GM19239 (cell line): ENCODE measurements at regions not wholly inside any gene's neighbourhood (a gene's known extent, or its start where the extent isn't known, plus 50 kb on each side); places are given as distances from the start of the nearest gene placed in this dataset.

Experiments
- DNase-seq: peaks from one replicate; pipeline ENCODE4 v3.0.0; 2011; ENCODE audit warnings: low spot score; ENCODE audit not compliant: insufficient read length
- FAIRE-seq: peaks from 2 replicates; lab custom pipeline; 2011; peaks lifted over from hg19 to GRCh38; lab: Jason Lieb, UNC

DNA sequence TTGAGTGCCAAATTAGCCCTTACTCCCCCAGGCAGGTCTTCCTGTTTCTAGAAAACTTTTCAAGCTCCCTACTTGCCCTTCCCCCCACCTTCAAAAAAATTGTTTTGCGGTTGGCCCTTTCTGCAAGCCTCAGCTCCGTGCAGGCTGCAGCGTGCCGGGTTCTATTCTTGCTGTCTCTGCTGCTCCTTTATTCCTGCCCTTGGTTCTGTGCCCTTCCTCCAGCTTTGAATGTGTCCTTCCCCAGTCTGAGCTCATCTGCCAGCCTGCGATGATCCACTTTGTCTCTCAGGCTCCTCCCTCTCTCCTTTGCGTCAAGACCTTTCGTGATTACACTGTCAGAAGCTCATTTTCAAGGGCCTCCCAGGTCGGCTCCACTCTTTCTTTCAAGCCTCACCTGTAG lies 98.6 kb downstream of the IRF2BPL start:
- DNase-seq (no peak), FAIRE-seq (peak; percentile 49)

DNA sequence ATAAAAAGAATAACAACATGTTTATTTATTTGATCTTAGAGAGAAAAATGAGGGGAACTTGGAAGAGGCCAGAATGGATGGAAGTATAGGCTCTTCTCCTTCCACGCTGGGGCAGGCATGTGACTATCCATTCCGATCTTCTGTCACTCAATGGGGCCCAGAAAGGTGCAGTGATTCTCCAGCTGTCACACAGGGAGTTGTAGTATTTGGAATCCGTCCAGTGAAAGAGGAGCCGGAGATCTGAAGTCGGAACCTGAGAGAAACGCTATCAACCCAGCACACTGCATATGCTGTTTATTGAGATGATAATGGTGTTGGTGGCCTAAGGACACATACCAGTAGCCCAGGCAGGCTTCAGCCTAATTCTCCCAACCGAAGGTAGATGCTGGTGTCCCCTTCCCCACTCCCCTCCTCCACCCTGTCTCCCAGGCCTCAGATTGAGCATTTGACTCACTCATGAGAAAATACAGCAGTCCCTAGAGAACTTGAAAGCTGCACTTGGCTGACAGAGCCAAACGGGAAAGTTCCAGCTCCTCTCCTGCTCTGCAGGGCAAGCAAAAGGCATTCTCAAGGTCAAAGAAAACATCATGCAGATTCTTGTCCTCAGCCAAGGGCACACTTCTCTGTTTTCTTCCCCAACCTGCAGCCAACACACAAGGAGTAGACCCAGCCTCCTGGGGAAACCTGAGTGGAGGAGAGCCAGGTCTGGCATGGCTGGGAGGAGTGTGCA lies 100.4 kb downstream of the IRF2BPL start:
- DNase-seq = no peak
- no peak for FAIRE-seq

DNA sequence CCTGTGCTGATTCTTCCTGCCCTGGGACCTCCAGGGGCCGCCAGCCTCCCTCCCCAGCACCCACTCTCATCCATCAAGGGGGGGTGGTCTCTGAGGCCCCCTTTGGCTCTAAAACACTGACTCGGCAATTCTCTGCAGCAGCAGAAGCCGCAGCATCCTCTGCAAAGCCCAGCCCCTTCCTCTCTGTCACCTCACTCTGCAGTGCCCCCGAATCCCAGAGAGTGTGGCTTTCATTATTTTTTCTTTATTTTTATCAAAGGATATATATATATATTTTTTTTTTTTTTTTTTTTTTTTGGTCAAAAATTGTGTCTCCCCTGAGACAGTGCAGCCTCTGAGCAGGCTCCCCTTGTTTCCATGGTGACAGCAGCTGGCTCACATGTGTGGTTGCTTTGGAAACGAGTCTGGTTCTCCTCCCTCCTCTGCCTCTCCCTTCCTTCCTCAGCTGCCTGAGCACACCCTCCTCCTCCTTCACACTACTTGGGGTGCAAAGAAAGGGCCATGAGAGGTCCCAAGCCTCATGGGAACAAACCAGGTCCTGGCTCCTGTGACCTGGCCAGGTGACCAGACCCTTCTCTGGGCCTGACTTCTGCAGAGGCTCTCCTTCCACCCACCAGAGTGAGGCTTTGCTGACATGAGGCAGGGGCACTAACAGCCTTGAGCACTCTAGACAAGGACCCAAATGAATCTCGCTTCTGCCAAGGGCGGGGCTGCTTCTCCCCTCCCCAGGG lies 100.5 kb downstream of the LRRC74A start:
- FAIRE-seq = peak; percentile 31
- peak; percentile 51 for DNase-seq

DNA sequence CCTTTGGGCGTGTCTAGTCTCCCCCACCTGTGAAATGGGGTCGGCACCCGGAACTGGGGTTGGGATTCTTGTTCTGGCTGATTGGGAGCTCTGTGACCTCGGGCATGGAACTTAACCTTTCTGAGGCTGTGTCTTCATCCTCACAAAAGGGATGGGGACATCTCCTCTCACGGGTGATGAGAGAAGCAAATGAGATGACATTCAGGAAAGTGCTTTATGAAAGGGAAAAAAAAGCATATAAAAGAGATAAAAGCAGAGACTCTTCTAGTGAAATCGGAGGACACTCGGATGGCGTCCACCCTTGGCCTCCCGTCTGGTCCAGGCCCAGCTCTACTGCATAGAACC lies 98.9 kb downstream of the LRRC74A start:
- FAIRE-seq = no peak
- DNase-seq = no peak

DNA sequence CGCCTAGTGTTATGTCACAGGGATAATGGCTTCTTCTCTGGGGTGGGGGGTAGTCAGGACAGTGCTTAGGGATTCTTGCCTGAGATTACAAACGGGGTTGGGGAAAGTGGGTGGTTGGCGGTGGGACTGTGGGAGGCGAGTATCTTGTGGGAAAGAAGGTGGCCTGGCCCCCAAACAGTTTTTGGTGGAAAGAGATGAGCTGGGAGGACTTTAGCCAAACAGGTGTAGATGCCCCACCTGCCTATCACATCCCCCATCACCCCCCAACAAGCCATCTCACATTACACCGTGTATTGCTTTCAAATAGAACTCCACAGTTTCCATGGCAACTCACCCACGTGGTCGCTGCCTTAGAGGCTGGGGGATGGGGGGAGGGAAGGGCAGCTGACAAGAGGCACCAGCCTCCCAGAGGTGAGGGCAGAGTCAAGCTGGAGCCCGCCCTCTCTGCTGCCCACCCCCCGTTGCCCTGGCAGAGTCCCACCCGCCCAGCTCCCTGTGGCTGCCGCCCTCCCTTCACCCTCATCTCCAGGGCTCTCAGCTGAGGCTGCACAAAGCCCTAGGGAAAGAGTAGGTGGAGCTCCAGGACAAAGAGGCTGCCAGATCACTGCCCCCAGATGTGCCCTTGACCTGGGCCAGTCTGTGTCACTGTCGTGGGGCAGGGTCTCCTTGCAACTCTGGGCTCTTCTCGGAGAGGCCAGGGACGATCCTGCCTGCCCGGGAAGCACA lies 98.3 kb downstream of the LRRC74A start:
- FAIRE-seq = no peak
- DNase-seq = no peak

DNA sequence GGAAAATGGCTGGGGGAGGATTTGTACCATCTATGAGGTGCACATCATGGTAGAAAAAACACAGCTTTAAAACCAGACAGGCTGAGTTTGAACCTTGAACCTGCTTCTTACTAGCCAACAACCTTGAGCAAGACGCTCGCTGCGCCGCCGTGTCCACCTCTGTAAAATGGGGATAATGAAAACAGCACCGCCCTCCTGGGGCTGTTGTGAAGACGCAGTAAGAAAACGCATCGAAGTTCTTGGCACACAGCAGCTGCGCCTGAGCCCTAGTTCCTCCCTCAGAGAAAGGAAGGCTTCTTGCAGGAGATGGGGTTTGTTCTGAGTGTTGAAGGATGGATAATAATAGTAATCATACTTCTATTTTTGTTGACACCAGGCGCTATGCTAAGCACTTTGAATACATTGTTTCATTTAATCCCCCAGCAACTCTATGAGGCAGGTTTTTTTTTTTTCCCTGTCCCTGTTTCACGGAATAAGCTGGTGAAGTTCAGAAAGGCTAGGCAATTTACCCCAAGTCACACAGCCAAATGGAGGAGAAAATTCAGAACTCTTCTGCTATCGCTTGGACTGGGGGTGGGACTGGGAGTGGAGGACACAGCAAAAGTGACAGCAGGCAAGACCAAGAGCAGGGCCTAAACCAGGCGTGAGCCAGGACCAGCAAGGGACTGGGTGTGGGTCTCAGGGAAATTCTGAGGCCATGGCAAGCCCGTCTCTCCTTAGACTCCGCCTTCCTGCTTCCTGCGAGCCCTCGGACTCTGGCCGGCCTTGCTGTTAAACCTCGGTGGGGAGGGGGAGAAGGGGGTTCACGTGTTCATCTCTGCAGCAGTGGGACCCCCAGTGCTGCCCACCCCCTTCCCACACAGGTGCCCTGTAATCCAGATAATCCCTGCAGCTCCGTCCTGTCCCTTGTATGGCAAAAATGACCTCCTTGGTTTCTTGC lies 97.5 kb downstream of the LRRC74A start:
- no peak for DNase-seq
- no peak for FAIRE-seq

DNA sequence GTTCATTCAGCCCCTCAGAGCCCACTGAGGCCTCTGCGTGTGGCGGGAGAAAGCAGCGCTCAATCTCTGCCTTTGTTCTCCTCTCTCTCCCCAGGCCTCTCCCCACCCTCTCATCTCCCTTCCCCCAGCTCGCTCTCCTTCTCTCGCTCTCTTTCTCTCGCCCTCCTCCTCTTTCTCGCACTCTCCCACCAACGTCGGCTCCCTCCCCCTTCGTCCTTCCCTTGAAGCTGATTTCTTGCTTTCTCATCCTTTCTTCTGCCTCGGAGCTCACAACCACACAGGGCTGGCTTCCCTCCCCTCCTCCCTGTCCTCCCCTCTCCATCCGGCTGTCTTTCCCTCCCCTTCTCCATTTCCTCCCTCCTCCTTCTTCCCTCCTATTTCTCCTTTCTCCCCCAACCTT lies 96.4 kb downstream of the LRRC74A start:
- DNase-seq = no peak
- no peak for FAIRE-seq

DNA sequence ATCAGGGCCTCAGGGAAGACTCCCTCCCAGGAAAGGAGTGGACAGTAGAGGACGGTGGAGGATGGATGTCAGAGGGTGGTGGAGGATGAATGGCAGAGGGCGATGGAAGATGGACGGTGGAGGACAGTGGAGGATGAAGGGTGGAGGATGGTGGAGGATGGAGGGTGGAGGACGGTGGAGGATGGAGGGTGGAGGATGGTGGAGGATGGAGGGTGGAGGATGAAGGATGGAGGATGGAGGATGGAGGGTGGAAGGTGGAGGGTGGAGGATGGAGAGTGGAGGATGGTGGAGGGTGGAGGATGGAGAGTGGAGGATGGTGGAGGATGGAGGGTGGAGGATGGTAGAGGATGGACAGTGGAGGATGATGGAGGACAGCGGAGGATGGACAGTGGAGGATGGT lies 95.9 kb downstream of the LRRC74A start:
- DNase-seq (no peak), FAIRE-seq (no peak)

DNA sequence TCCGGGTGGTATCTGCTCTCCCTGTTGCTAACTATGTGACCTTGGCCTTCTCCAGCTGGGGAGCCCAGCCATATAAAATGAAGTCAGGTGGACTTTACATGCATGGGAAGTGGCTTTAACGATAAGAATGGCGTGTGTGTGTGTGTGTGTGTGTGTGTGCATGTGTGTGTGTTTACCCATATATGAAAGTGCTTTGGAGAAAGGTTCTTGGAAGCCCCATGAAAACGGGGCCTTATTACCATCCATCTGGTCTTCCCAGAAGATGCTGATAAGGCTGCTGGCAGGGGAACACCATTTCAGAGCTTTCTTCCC lies 94.8 kb downstream of the LRRC74A start:
- no peak for FAIRE-seq
- no peak for DNase-seq

DNA sequence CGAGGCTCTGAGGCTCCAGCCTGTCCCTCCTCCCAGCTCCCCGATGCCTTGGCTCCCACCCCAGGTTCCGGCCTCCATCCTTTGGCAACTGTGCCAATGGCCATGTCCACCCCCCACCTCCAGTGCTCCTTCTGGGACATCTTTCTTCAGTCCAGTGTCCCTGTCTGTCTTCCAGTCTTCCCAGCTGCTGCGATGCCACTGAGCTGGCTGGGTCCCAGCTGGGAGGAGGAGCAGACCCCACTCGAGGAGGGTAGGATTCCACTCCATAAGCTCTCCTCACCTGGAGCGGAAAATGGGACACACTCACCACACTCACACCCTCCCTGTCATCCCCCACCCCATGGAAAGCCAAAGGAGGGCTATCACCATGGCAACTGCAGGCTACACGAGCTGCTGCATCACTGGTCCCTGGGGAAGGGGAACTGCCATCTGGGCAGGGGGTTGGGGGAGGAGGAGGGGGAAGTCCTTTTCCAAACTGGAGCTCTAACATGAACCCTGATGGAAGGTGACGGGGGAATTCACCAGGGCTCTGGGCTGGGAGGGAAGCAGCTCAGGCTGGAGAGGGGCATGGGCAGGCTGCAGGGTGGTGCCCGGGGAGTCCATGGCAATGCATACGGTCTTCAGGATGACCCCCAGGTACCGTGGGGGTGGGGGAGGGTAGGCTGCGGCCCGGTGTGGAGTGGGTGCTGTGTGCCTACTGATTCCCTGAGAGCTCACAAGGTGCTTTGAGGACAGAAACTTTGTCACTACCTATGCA lies 94.3 kb downstream of the LRRC74A start:
- no peak for DNase-seq
- no peak for FAIRE-seq

DNA sequence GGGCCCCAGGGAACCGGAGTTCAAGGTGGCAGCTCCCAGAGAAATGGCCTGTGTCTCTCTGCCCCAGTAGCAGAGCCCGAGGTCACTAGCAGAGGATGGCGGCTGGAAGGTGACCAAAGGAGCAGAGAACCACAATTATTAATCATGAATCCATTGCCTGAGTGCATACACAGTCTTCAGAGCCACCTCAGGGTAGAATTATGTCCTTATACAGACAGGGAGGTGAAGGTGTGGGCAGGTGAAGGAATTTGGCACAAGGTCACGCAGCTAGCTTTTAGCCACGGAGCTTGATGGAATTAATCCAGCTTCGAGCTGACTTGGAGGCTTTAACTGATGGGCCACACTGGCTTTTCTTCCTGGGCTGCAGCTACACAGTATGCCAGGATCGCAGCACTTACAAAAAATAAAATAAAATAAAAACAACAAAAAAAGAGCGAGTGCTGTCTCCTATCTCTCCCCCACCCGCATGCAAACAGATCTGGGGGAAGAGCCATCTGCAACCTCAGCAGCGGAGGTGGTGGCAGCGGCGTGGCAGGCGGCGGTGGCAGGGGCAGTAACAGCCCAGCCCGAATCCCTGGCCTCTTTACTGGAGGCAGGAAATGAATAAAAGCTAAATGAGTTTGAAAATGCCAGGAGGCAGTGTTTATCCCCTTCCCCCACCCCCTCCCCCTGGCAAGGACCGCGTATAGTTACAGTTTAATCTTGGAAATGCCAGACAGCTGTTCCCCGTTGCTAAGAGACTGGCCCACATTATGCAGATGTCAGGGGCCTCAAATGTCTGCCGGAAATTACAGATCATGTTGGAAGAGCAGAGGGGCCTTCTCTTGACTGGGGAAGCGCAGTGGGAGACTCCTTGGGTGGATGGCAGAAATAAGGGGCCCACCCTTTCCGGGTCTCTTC lies 93.5 kb downstream of the LRRC74A start:
- DNase-seq (no peak), FAIRE-seq (peak; percentile 64)
